HL-60 (cell line): ENCODE measurements at regions not wholly inside any gene's neighbourhood (a gene's known extent, or its start where the extent isn't known, plus 50 kb on each side); places are given as distances from the start of the nearest gene placed in this dataset.
"Not testable (repeated sequence)": the region's sequence is repeated elsewhere in the genome, so short reads cannot be mapped to it uniquely, and the experiment has no call there.

ENCODE experiments used
- DNase-seq, 2 experiments: peaks; one replicate each; pipeline ENCODE4 v3.0.0-alpha.2; 2010 to 2020; ENCODE audit warnings: low read depth in 1 of 2, low spot score in 1 of 2
- H3K27ac ChIP-seq: fragments of 250-450 bp; sonication (Bioruptor Pico); replicated peaks from 2 replicates; pipeline ENCODE4 v1.5.1; 2020; ENCODE audit warnings: mild to moderate bottlenecking, moderate library complexity
- H3K27me3 ChIP-seq: fragments of 250-450 bp; sonication (Bioruptor Pico); 2 replicates; pipeline ENCODE4 v1.5.1; 2021; ENCODE audit warnings: mild to moderate bottlenecking, moderate library complexity; ENCODE audit not compliant: insufficient read depth, poor library complexity, severe bottlenecking
- H3K4me3 ChIP-seq: replicated peaks from 2 replicates; pipeline ENCODE4 v1.5.1; 2011; ENCODE audit warnings: mild to moderate bottlenecking, control low read depth, low read length; ENCODE audit not compliant: insufficient read depth
- CTCF ChIP-seq: IDR thresholded peaks from one replicate; pipeline ENCODE4 v1.5.1; 2011; ENCODE audit warnings: low read length, control low read depth, inconsistent platforms; ENCODE audit not compliant: insufficient read depth
- GABPA ChIP-seq: IDR thresholded peaks from 2 replicates; pipeline ENCODE4 v1.6.1; 2012; ENCODE audit warnings: low read depth
- POLR2AphosphoS5 ChIP-seq: IDR thresholded peaks from 2 replicates; pipeline ENCODE4 v1.6.1; 2012; ENCODE audit warnings: low read depth
- REST ChIP-seq: IDR thresholded peaks from 2 replicates; pipeline ENCODE4 v1.6.1; 2012; ENCODE audit warnings: low read depth; ENCODE audit not compliant: insufficient replicate concordance
- SPI1 ChIP-seq: IDR thresholded peaks from 2 replicates; pipeline ENCODE4 v1.6.1; 2012; ENCODE audit warnings: low read depth, mild to moderate bottlenecking, borderline replicate concordance

GRCh38 chr2:67904966-67905365 lies 157.8 kb downstream of the C1D start:
- no peak for DNase-seq
- no peak overlapping the region for H3K4me3 ChIP-seq
- no peak for TF ChIP-seq CTCF
- no peak for TF ChIP-seq SPI1
- TF ChIP-seq GABPA: no peak
- TF ChIP-seq REST: no peak
- H3K27me3 ChIP-seq: peaks cover 2% of the 10 kb centered on the region
- no peak overlapping the region for H3K27ac ChIP-seq

- H3K27ac ChIP-seq, H3K27me3 ChIP-seq, DNase-seq, H3K4me3 ChIP-seq: not testable (repeated sequence)
Measured at GRCh38 chr2:67906547-67906946, 156.3 kb downstream of the C1D start.

GRCh38 chr2:67917332-67918054 lies 145.3 kb downstream of the C1D start:
- no peak for DNase-seq
- TF ChIP-seq REST: no peak
- no peak for TF ChIP-seq CTCF
- TF ChIP-seq GABPA: no peak
- TF ChIP-seq POLR2AphosphoS5: no peak
- no peak for TF ChIP-seq SPI1
- no peaks in the 10 kb centered on the region for H3K27me3 ChIP-seq
- no peak overlapping the region for H3K27ac ChIP-seq
- no peak overlapping the region for H3K4me3 ChIP-seq

- H3K4me3 ChIP-seq: no peak overlapping the region
- DNase-seq: no peak
- no peaks in the 10 kb centered on the region for H3K27me3 ChIP-seq
- no peak for TF ChIP-seq POLR2AphosphoS5
- TF ChIP-seq REST: no peak
- TF ChIP-seq GABPA: no peak
- TF ChIP-seq CTCF: no peak
- TF ChIP-seq SPI1: no peak
- no peak overlapping the region for H3K27ac ChIP-seq
Measured at GRCh38 chr2:67918471-67918870, 144.3 kb downstream of the C1D start.
